ENCODE measurements at regions not wholly inside any gene's neighbourhood (a gene's known extent, or its start where the extent isn't known, plus 50 kb on each side); places are given as distances from the start of the nearest gene placed in this dataset.

DNA sequence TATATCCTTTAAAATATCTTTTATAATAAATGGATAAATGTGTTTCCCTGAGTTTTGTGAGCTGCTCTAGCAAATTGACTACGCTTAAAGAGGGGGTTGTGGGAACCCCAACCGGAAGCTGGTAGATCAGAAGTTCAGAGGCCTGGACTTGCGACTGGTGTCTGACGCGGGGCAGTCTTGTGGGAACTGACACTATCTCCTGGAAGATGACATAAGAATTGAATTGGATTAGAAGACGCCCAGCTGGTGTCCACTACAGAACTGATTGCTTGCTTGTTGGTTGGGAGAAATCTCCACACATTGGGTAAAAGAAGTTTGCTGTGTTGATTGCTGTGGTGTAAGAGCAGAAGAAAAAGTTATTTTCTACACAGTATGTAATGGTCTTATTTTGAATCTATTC, 51.1 kb upstream of the AHR start:
- TF ChIP-seq ZFP3 (CRISPR knock-in tag; IDR thresholded peaks at IDR 0.05) (no peak), PPARA (CRISPR knock-in tag; IDR thresholded peaks at IDR 0.05; ENCODE audit: borderline replicate concordance) (no peak), TOX (CRISPR knock-in tag; IDR thresholded peaks at IDR 0.05; ENCODE audit: borderline replicate concordance) (no peak), BACH2 (CRISPR knock-in tag; IDR thresholded peaks at IDR 0.05; ENCODE audit: borderline replicate concordance) (no peak), ZNF8 (CRISPR knock-in tag; IDR thresholded peaks at IDR 0.05) (no peak), OSR1 (CRISPR knock-in tag; IDR thresholded peaks at IDR 0.05) (no peak)
- TF ChIP-seq, protein P1, sequence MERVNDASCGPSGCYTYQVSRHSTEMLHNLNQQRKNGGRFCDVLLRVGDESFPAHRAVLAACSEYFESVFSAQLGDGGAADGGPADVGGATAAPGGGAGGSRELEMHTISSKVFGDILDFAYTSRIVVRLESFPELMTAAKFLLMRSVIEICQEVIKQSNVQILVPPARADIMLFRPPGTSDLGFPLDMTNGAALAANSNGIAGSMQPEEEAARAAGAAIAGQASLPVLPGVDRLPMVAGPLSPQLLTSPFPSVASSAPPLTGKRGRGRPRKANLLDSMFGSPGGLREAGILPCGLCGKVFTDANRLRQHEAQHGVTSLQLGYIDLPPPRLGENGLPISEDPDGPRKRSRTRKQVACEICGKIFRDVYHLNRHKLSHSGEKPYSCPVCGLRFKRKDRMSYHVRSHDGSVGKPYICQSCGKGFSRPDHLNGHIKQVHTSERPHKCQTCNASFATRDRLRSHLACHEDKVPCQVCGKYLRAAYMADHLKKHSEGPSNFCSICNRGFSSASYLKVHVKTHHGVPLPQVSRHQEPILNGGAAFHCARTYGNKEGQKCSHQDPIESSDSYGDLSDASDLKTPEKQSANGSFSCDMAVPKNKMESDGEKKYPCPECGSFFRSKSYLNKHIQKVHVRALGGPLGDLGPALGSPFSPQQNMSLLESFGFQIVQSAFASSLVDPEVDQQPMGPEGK (CRISPR knock-in tag; IDR thresholded peaks at IDR 0.05; ENCODE audit: borderline replicate concordance): no peak
- TF ChIP-seq, protein P2, sequence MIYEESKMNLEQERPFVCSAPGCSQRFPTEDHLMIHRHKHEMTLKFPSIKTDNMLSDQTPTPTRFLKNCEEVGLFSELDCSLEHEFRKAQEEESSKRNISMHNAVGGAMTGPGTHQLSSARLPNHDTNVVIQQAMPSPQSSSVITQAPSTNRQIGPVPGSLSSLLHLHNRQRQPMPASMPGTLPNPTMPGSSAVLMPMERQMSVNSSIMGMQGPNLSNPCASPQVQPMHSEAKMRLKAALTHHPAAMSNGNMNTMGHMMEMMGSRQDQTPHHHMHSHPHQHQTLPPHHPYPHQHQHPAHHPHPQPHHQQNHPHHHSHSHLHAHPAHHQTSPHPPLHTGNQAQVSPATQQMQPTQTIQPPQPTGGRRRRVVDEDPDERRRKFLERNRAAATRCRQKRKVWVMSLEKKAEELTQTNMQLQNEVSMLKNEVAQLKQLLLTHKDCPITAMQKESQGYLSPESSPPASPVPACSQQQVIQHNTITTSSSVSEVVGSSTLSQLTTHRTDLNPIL (CRISPR knock-in tag; IDR thresholded peaks at IDR 0.05; ENCODE audit: low read depth): no peak

Data from SK-N-SH treated with all-trans-retinoic acid at 6 μM for 48 hours (cell line).